ENCODE measurements at regions not wholly inside any gene's neighbourhood (a gene's known extent, or its start where the extent isn't known, plus 50 kb on each side); places are given as distances from the start of the nearest gene placed in this dataset.

DNA sequence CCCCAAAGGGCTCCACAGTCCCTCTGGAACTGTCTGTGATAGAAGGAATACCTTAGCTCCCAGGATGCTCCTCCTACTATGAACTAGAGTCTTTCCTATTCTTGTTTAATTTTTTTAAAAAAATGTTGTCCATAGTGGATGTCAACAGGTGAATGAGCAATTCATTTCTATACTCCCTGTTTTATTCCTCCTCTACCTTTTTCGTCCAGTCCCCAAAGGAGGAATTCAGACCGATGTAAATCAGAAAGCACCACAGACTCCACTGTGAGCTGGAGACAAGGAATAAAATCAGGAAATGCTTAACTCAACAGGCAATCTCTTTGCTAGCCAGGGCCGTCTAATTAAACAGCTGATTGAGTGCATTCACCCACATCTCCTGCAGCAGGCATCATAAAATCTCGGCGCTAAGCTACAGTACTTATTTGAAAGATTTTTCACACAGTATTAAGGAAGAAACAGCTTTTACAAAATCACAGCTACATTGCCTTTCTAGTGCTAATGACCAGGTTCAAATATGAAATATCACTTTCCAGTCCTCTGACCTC lies 381.6 kb downstream of the SIPA1L2 start:
- CTCF ChIA-PET = no interaction called here
- H3K27me3 ChIP-seq (ENCODE audit: control insufficient read depth, insufficient read depth, low read length) = peaks cover 6% of the 10 kb centered on the region

More for the DNA sequence above, 381.6 kb downstream of the SIPA1L2 start:
- dilution Hi-C loops (cut with HindIII; ENCODE audit: low sequenced_read_pairs, unreplicated experiment) = no loop called here
- no peak overlapping the region for H2BK15ac ChIP-seq (ENCODE audit: low read depth, low read length)
- no peak overlapping the region for H4K8ac ChIP-seq (ENCODE audit: low read depth in 2 of 2, low read length in 2 of 2)
- DNase-seq (no peak), ATAC-seq (ENCODE audit: low read depth) (no peak)
- no TSS peak for BruUV-seq (replicated peaks)
- H3K9ac ChIP-seq (ENCODE audit: low read depth, low read length) = no peak overlapping the region
- H4K5ac ChIP-seq (ENCODE audit: low read depth, low read length) = no peak overlapping the region
- intact Hi-C loops (cut with micrococcal nuclease) = no loop called here
- H3K14ac ChIP-seq (replicated peaks; ENCODE audit: low read depth, low read length) = no peak overlapping the region
- no peak overlapping the region for H3K27ac ChIP-seq (ENCODE audit: insufficient read depth, low read length)
- H3K4me1 ChIP-seq (ENCODE audit: control insufficient read depth, insufficient read depth, low read length) = no peaks in the 10 kb centered on the region
- no CpG with 5 or more reads among the region's 5 CpGs for whole genome bisulfite sequencing, 2 experiments (ENCODE audit: extremely low coverage in 2 of 2, insufficient read length in 1 of 2)
- no peak overlapping the region for H2BK120ac ChIP-seq (ENCODE audit: low read depth, low read length)
- H3K4me2 ChIP-seq (ENCODE audit: low read depth, low read length) = no peak overlapping the region
- H3K9me1 ChIP-seq (ENCODE audit: insufficient read depth, low read length) = no peaks in the 10 kb centered on the region
- no peak overlapping the region for H3K23ac ChIP-seq (ENCODE audit: low read depth, low read length)
- POLR2A ChIA-PET (ENCODE audit: unreplicated experiment) = no interaction called here
- H3K56ac ChIP-seq (ENCODE audit: extremely low read depth, insufficient read depth, low read length) = no peak overlapping the region
- no peaks in the 10 kb centered on the region for H4K20me1 ChIP-seq (ENCODE audit: insufficient read depth, low read length)
- no peak overlapping the region for H2AK9ac ChIP-seq (replicated peaks; ENCODE audit: low read depth, low read length, poor library complexity)
- no peak overlapping the region for H3K18ac ChIP-seq (ENCODE audit: low read depth, low read length)
- TF ChIP-seq MAFK (IDR thresholded peaks at IDR 0.05; ENCODE audit: low read depth, low read length) (no peak), RCOR1 (IDR thresholded peaks at IDR 0.05; ENCODE audit: insufficient replicate concordance, low read length) (no peak), FOS (IDR thresholded peaks at IDR 0.05; ENCODE audit: low read depth, low read length) (no peak), USF2 (IDR thresholded peaks at IDR 0.05; ENCODE audit: low read depth, low read length) (no peak), RAD21 (IDR thresholded peaks at IDR 0.05; ENCODE audit: low read length) (no peak), POLR2A (IDR thresholded peaks at IDR 0.05; ENCODE audit: low read depth, low read length) (no peak), MAZ (IDR thresholded peaks at IDR 0.05; ENCODE audit: borderline replicate concordance, low read depth, low read length) (no peak), CEBPB (IDR thresholded peaks at IDR 0.05; ENCODE audit: low read depth, low read length) (no peak), RFX5 (IDR thresholded peaks at IDR 0.05; ENCODE audit: low read depth, low read length) (no peak), SMC3 (IDR thresholded peaks at IDR 0.05; ENCODE audit: low read depth, low read length) (no peak), CHD1 (IDR thresholded peaks at IDR 0.05; ENCODE audit: low read depth, low read length) (no peak), NFE2L2 (IDR thresholded peaks at IDR 0.05; ENCODE audit: low read depth, low read length) (no peak), BHLHE40 (IDR thresholded peaks at IDR 0.05; ENCODE audit: low read depth, low read length) (no peak), MXI1 (IDR thresholded peaks at IDR 0.05; ENCODE audit: borderline replicate concordance, low read depth, low read length) (no peak)
- TF ChIP-seq, protein P1, sequence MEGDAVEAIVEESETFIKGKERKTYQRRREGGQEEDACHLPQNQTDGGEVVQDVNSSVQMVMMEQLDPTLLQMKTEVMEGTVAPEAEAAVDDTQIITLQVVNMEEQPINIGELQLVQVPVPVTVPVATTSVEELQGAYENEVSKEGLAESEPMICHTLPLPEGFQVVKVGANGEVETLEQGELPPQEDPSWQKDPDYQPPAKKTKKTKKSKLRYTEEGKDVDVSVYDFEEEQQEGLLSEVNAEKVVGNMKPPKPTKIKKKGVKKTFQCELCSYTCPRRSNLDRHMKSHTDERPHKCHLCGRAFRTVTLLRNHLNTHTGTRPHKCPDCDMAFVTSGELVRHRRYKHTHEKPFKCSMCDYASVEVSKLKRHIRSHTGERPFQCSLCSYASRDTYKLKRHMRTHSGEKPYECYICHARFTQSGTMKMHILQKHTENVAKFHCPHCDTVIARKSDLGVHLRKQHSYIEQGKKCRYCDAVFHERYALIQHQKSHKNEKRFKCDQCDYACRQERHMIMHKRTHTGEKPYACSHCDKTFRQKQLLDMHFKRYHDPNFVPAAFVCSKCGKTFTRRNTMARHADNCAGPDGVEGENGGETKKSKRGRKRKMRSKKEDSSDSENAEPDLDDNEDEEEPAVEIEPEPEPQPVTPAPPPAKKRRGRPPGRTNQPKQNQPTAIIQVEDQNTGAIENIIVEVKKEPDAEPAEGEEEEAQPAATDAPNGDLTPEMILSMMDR (conservative IDR thresholded peaks at IDR 0.05; ENCODE audit: low read depth, low read length) = no peak
- TF ChIP-seq, protein P2, sequence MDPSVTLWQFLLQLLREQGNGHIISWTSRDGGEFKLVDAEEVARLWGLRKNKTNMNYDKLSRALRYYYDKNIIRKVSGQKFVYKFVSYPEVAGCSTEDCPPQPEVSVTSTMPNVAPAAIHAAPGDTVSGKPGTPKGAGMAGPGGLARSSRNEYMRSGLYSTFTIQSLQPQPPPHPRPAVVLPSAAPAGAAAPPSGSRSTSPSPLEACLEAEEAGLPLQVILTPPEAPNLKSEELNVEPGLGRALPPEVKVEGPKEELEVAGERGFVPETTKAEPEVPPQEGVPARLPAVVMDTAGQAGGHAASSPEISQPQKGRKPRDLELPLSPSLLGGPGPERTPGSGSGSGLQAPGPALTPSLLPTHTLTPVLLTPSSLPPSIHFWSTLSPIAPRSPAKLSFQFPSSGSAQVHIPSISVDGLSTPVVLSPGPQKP (IDR thresholded peaks at IDR 0.05; ENCODE audit: borderline replicate concordance, low read depth, low read length) = no peak
- no peak overlapping the region for H2BK20ac ChIP-seq (ENCODE audit: low read depth, low read length)
- no peak overlapping the region for H3K4me3 ChIP-seq (ENCODE audit: insufficient read depth, low read depth, low read length)
- no peak overlapping the region for H4K91ac ChIP-seq (ENCODE audit: insufficient read depth, low read depth, low read length)
- no peak overlapping the region for H3K4ac ChIP-seq (ENCODE audit: low read depth, low read length)
- H3K9me3 ChIP-seq (ENCODE audit: control insufficient read depth, insufficient read depth, low read length) = no peaks in the 10 kb centered on the region
- no peak overlapping the region for H2BK5ac ChIP-seq (ENCODE audit: low read depth, low read length, poor library complexity, severe bottlenecking)
- H3K36me3 ChIP-seq (ENCODE audit: control insufficient read depth, insufficient read depth, low read length) = no peaks in the 10 kb centered on the region
- in situ Hi-C loops (cut with MboI; ENCODE audit: low sequenced_read_pairs) = no loop called here
- no peak overlapping the region for H2AFZ ChIP-seq (replicated peaks; ENCODE audit: low read length, poor library complexity)
- H3K79me1 ChIP-seq (ENCODE audit: low read depth in 1 of 2, low read length in 2 of 2) = no peaks in the 10 kb centered on the region
- no peak overlapping the region for H2AK5ac ChIP-seq (ENCODE audit: low read depth, low read length)

Measured in IMR-90 (cell line).